OCI-LY1 (cell line): ENCODE measurements at regions not wholly inside any gene's neighbourhood (a gene's known extent, or its start where the extent isn't known, plus 50 kb on each side); places are given as distances from the start of the nearest gene placed in this dataset.

Experiments
- H2AFZ ChIP-seq: fragments of 200-600 bp; sonication (generic), shearing (Covaris generic); 2 replicates; pipeline ENCODE4 v1.6.0; 2014; ENCODE audit warnings: antibody characterized with exemption, mild to moderate bottlenecking, low read length
- H3F3A ChIP-seq: fragments of 200-600 bp; sonication (generic), shearing (Covaris generic); 2 replicates; pipeline ENCODE4 v1.6.0; 2014; ENCODE audit warnings: mild to moderate bottlenecking, antibody characterized with exemption, low read length, moderate library complexity; ENCODE audit not compliant: insufficient read depth
- H3K27ac ChIP-seq: fragments of 200-600 bp; sonication (generic); 2 replicates; pipeline ENCODE4 v1.5.1; 2014; ENCODE audit warnings: low read length, mixed run types, mild to moderate bottlenecking, low read depth; ENCODE audit not compliant: poor library complexity, severe bottlenecking
- H3K27me3 ChIP-seq: fragments of 200-600 bp; sonication (generic); 2 replicates; pipeline ENCODE4 v1.6.0; 2014; ENCODE audit warnings: antibody characterized with exemption, mild to moderate bottlenecking, low read length, moderate library complexity; ENCODE audit not compliant: insufficient read depth
- H3K36me3 ChIP-seq: fragments of 200-600 bp; sonication (generic); 2 replicates; pipeline ENCODE4 v1.6.1; 2014; ENCODE audit warnings: mild to moderate bottlenecking, antibody characterized with exemption, low read length, moderate library complexity, mixed read lengths; ENCODE audit not compliant: insufficient read depth
- H3K4me1 ChIP-seq: fragments of 200-600 bp; sonication (generic); 2 replicates; pipeline ENCODE4 v1.5.1; 2014; ENCODE audit warnings: mild to moderate bottlenecking, low read length, moderate library complexity; ENCODE audit not compliant: insufficient read depth, severe bottlenecking
- H3K4me2 ChIP-seq: fragments of 200-600 bp; sonication (generic), shearing (Covaris generic); 2 replicates; pipeline ENCODE4 v1.6.1; 2014; ENCODE audit warnings: low read length
- H3K4me3 ChIP-seq: fragments of 200-600 bp; sonication (generic); 2 replicates; pipeline ENCODE4 v1.5.1; 2014; ENCODE audit warnings: low read length, low read depth, mild to moderate bottlenecking, mixed read lengths; ENCODE audit not compliant: poor library complexity, severe bottlenecking
- H3K79me2 ChIP-seq: fragments of 200-600 bp; shearing (Covaris generic); 2 replicates; pipeline ENCODE4 v1.6.1; 2016; ENCODE audit warnings: mixed run types, low read length, mixed read lengths; ENCODE audit not compliant: insufficient read depth
- H3K9ac ChIP-seq: fragments of 200-600 bp; sonication (generic), shearing (Covaris generic); 2 replicates; pipeline ENCODE4 v1.6.1; 2014; ENCODE audit warnings: mild to moderate bottlenecking, low read length, mixed read lengths
- H3K9me2 ChIP-seq: fragments of 200-600 bp; sonication (generic), shearing (Covaris generic); 2 replicates; pipeline ENCODE4 v1.6.1; 2014; ENCODE audit warnings: low read depth, mild to moderate bottlenecking, low read length, mixed read lengths
- H3K9me3 ChIP-seq: fragments of 200-600 bp; shearing (Covaris generic); 2 replicates; pipeline ENCODE4 v1.6.1; 2014; ENCODE audit warnings: low read length, mixed read lengths
- H4K20me1 ChIP-seq: fragments of 200-600 bp; sonication (generic), shearing (Covaris generic); 2 replicates; pipeline ENCODE4 v1.6.0; 2016; ENCODE audit warnings: mild to moderate bottlenecking, low read length; ENCODE audit not compliant: insufficient read depth
- CTCF ChIP-seq: fragments of 200-600 bp; sonication (generic), shearing (Covaris generic); IDR thresholded peaks from 2 replicates; pipeline ENCODE4 v1.5.1; 2017; ENCODE audit warnings: mild to moderate bottlenecking, antibody characterized with exemption, low read length, moderate library complexity, mixed read lengths
- EZH2 ChIP-seq: fragments of 200-600 bp; sonication (generic), shearing (Covaris generic); IDR thresholded peaks from 2 replicates; pipeline ENCODE4 v1.8.0; 2017; ENCODE audit warnings: borderline replicate concordance, mixed run types, mild to moderate bottlenecking, antibody characterized with exemption, low read length, moderate library complexity, mixed read lengths

GRCh38 chr5:60368100-60368499 is 331.9 kb downstream of the DEPDC1B start:
- no peaks in the 10 kb centered on the region for H3K27me3 ChIP-seq
- H3K4me3 ChIP-seq, result no peak overlapping the region
- no peak overlapping the region for H3K4me2 ChIP-seq
- H3K36me3 ChIP-seq, result no peaks in the 10 kb centered on the region
- H4K20me1 ChIP-seq, result no peaks in the 10 kb centered on the region
- no peak overlapping the region for H3K9ac ChIP-seq
- no peak overlapping the region for H2AFZ ChIP-seq
- no peaks in the 10 kb centered on the region for H3K9me3 ChIP-seq
- no peak overlapping the region for H3K27ac ChIP-seq
- no peak for TF ChIP-seq EZH2
- no peak for TF ChIP-seq CTCF
- no peaks in the 10 kb centered on the region for H3K79me2 ChIP-seq
- no peaks in the 10 kb centered on the region for H3K9me2 ChIP-seq
- no peaks in the 10 kb centered on the region for H3K4me1 ChIP-seq
- H3F3A ChIP-seq, result no peaks in the 10 kb centered on the region

GRCh38 chr5:60366489-60366888 is 333.5 kb downstream of the DEPDC1B start:
- no peaks in the 10 kb centered on the region for H4K20me1 ChIP-seq
- H3F3A ChIP-seq, result no peaks in the 10 kb centered on the region
- H2AFZ ChIP-seq, result no peak overlapping the region
- no peaks in the 10 kb centered on the region for H3K27me3 ChIP-seq
- no peaks in the 10 kb centered on the region for H3K79me2 ChIP-seq
- TF ChIP-seq EZH2 (no peak), CTCF (no peak)
- H3K9me3 ChIP-seq, result no peaks in the 10 kb centered on the region
- no peak overlapping the region for H3K27ac ChIP-seq
- H3K4me1 ChIP-seq, result no peaks in the 10 kb centered on the region
- no peak overlapping the region for H3K4me2 ChIP-seq
- no peaks in the 10 kb centered on the region for H3K9me2 ChIP-seq
- H3K9ac ChIP-seq, result no peak overlapping the region
- no peak overlapping the region for H3K4me3 ChIP-seq
- no peaks in the 10 kb centered on the region for H3K36me3 ChIP-seq

- H3K27me3 ChIP-seq, result no peaks in the 10 kb centered on the region
- TF ChIP-seq CTCF (no peak), EZH2 (no peak)
- no peak overlapping the region for H3K4me2 ChIP-seq
- no peaks in the 10 kb centered on the region for H3K79me2 ChIP-seq
- no peak overlapping the region for H2AFZ ChIP-seq
- no peak overlapping the region for H3K4me3 ChIP-seq
- H3K27ac ChIP-seq, result no peak overlapping the region
- H3K36me3 ChIP-seq, result no peaks in the 10 kb centered on the region
- H3K9me2 ChIP-seq, result no peaks in the 10 kb centered on the region
- H3K4me1 ChIP-seq, result no peaks in the 10 kb centered on the region
- no peaks in the 10 kb centered on the region for H3F3A ChIP-seq
- no peak overlapping the region for H3K9ac ChIP-seq
- no peaks in the 10 kb centered on the region for H4K20me1 ChIP-seq
- H3K9me3 ChIP-seq, result no peaks in the 10 kb centered on the region
These were observed 335.0 kb downstream of the DEPDC1B start for GRCh38 chr5:60365001-60365400.
